Suprapubic skin (tissue), 4 donors: ENCODE measurements at regions not wholly inside any gene's neighbourhood (a gene's known extent, or its start where the extent isn't known, plus 50 kb on each side); places are given as distances from the start of the nearest gene placed in this dataset.

Source experiments
- EP300 ChIP-seq: sonication (generic); formaldehyde crosslinking; IDR thresholded peaks from one replicate; pipeline ENCODE4 v1.6.1; 2017; ENCODE audit warnings: antibody characterized with exemption
- POLR2A ChIP-seq, 2 donors: fragments of 450-650 bp; IDR thresholded peaks; one replicate each; pipeline ENCODE4 v1.6.1; 2017; ENCODE audit warnings: antibody characterized with exemption in 2 of 2, mild to moderate bottlenecking in 2 of 2, moderate library complexity in 2 of 2
- POLR2AphosphoS5 ChIP-seq, 3 donors: sonication (generic); formaldehyde crosslinking; IDR thresholded peaks; one replicate each; pipeline ENCODE4 v1.6.1; 2017; ENCODE audit warnings: antibody characterized with exemption in 3 of 3
- TF ChIP-seq, protein P1 (sequence below), 2 donors: fragments of 200-600 bp in 1 of 2; fragments of 450-650 bp in 1 of 2; sonication (generic) in 1 of 2; IDR thresholded peaks; one replicate each; pipeline ENCODE4 v1.5.1; 2016 to 2019; ENCODE audit warnings: antibody characterized with exemption in 2 of 2, mild to moderate bottlenecking in 1 of 2, moderate library complexity in 1 of 2

DNA sequence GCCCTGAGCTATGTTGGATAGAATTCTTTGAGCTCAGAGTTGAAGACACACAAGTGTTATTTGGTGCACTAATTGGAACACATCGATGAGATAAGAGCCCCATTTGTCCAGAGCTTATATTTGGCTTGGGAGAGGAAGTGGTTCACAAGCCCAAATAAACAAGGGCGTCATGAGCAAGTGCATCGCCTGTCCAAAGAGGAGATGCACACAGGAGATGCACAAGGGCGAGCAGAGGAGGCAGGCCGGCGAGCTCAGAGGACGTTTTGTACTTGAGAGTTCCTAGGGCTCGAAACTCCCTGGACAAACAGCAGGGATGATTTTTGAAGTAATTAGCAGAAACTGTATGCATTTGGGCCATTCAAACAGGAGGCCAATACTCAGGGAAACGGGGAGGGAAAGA, 212.8 kb upstream of the IRX1 start:
- TF ChIP-seq, protein P1, sequence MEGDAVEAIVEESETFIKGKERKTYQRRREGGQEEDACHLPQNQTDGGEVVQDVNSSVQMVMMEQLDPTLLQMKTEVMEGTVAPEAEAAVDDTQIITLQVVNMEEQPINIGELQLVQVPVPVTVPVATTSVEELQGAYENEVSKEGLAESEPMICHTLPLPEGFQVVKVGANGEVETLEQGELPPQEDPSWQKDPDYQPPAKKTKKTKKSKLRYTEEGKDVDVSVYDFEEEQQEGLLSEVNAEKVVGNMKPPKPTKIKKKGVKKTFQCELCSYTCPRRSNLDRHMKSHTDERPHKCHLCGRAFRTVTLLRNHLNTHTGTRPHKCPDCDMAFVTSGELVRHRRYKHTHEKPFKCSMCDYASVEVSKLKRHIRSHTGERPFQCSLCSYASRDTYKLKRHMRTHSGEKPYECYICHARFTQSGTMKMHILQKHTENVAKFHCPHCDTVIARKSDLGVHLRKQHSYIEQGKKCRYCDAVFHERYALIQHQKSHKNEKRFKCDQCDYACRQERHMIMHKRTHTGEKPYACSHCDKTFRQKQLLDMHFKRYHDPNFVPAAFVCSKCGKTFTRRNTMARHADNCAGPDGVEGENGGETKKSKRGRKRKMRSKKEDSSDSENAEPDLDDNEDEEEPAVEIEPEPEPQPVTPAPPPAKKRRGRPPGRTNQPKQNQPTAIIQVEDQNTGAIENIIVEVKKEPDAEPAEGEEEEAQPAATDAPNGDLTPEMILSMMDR (IDR thresholded peaks at IDR 0.05) = no peak
- TF ChIP-seq POLR2AphosphoS5 (IDR thresholded peaks at IDR 0.05) = no peak
- no peak for TF ChIP-seq POLR2A (IDR thresholded peaks at IDR 0.05)
- TF ChIP-seq EP300 = no peak
